ENCODE measurements at regions not wholly inside any gene's neighbourhood (a gene's known extent, or its start where the extent isn't known, plus 50 kb on each side); places are given as distances from the start of the nearest gene placed in this dataset.

GRCh38 chr4:162458051-162458450 lies 294.3 kb upstream of the FSTL5 start:
- TF ChIP-seq, protein P1, sequence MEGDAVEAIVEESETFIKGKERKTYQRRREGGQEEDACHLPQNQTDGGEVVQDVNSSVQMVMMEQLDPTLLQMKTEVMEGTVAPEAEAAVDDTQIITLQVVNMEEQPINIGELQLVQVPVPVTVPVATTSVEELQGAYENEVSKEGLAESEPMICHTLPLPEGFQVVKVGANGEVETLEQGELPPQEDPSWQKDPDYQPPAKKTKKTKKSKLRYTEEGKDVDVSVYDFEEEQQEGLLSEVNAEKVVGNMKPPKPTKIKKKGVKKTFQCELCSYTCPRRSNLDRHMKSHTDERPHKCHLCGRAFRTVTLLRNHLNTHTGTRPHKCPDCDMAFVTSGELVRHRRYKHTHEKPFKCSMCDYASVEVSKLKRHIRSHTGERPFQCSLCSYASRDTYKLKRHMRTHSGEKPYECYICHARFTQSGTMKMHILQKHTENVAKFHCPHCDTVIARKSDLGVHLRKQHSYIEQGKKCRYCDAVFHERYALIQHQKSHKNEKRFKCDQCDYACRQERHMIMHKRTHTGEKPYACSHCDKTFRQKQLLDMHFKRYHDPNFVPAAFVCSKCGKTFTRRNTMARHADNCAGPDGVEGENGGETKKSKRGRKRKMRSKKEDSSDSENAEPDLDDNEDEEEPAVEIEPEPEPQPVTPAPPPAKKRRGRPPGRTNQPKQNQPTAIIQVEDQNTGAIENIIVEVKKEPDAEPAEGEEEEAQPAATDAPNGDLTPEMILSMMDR (IDR thresholded peaks at IDR 0.05) = no peak
- no peak for TF ChIP-seq POLR2A (IDR thresholded peaks at IDR 0.05; ENCODE audit: low read length)
- TF ChIP-seq HDAC2 (IDR thresholded peaks at IDR 0.05) = no peak
- no peak for TF ChIP-seq EP300 (IDR thresholded peaks at IDR 0.05)
- TF ChIP-seq MYC (IDR thresholded peaks at IDR 0.05; ENCODE audit: borderline replicate concordance, low read length) = no peak
- no peak for TF ChIP-seq CEBPB (IDR thresholded peaks at IDR 0.05)
- TF ChIP-seq, protein P2, sequence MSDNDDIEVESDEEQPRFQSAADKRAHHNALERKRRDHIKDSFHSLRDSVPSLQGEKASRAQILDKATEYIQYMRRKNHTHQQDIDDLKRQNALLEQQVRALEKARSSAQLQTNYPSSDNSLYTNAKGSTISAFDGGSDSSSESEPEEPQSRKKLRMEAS (IDR thresholded peaks at IDR 0.05) = no peak
- no peak for TF ChIP-seq BHLHE40 (IDR thresholded peaks at IDR 0.05; ENCODE audit: low read depth, low read length)
- no peak for TF ChIP-seq SMC3 (IDR thresholded peaks at IDR 0.05)
- TF ChIP-seq HEYL (CRISPR knock-in tag; IDR thresholded peaks at IDR 0.05) = no peak
- TF ChIP-seq JUNB (IDR thresholded peaks at IDR 0.05) = no peak
- TF ChIP-seq, protein P3, sequence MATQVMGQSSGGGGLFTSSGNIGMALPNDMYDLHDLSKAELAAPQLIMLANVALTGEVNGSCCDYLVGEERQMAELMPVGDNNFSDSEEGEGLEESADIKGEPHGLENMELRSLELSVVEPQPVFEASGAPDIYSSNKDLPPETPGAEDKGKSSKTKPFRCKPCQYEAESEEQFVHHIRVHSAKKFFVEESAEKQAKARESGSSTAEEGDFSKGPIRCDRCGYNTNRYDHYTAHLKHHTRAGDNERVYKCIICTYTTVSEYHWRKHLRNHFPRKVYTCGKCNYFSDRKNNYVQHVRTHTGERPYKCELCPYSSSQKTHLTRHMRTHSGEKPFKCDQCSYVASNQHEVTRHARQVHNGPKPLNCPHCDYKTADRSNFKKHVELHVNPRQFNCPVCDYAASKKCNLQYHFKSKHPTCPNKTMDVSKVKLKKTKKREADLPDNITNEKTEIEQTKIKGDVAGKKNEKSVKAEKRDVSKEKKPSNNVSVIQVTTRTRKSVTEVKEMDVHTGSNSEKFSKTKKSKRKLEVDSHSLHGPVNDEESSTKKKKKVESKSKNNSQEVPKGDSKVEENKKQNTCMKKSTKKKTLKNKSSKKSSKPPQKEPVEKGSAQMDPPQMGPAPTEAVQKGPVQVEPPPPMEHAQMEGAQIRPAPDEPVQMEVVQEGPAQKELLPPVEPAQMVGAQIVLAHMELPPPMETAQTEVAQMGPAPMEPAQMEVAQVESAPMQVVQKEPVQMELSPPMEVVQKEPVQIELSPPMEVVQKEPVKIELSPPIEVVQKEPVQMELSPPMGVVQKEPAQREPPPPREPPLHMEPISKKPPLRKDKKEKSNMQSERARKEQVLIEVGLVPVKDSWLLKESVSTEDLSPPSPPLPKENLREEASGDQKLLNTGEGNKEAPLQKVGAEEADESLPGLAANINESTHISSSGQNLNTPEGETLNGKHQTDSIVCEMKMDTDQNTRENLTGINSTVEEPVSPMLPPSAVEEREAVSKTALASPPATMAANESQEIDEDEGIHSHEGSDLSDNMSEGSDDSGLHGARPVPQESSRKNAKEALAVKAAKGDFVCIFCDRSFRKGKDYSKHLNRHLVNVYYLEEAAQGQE (IDR thresholded peaks at IDR 0.05) = no peak
